Stomach (tissue), 8 donors: ENCODE measurements at regions not wholly inside any gene's neighbourhood (a gene's known extent, or its start where the extent isn't known, plus 50 kb on each side); places are given as distances from the start of the nearest gene placed in this dataset.
A peak's percentile ranks its signal among the peaks of the same experiment; 100 is the strongest.

Experiments
- DNase-seq, 2 donors: peaks; one replicate each; pipeline versions ENCODE4 v3.0.0 to v3.0.0-alpha.2; 2013 to 2019
- H3K27ac ChIP-seq, 5 donors: fragments of 200-600 bp in 4 of 5; sonication (generic) in 4 of 5; one replicate each; pipeline ENCODE4 v1.5.1; 2013 to 2019; ENCODE audit warnings: mild to moderate bottlenecking in 1 of 5, moderate library complexity in 1 of 5
- H3K27me3 ChIP-seq, 3 donors: fragments of 200-600 bp; sonication (generic); one replicate each; pipeline ENCODE4 v1.5.1; 2017 to 2019; ENCODE audit warnings: mixed run types in 1 of 3
- H3K36me3 ChIP-seq, 4 donors: fragments of 200-600 bp; sonication (generic); 1 replicate in 3 of 4; 2 replicates in 1 of 4; pipeline ENCODE4 v1.5.1; 2016 to 2019
- H3K4me1 ChIP-seq, 4 donors: fragments of 200-600 bp; sonication (generic); one replicate each; pipeline ENCODE4 v1.5.1; 2016 to 2019
- H3K4me3 ChIP-seq, 4 donors: fragments of 200-600 bp; sonication (generic) in 3 of 4; one replicate each; pipeline ENCODE4 v1.5.1; 2016 to 2019; ENCODE audit warnings: mild to moderate bottlenecking in 1 of 4
- H3K9me3 ChIP-seq, 4 donors: fragments of 200-600 bp; sonication (generic); one replicate each; pipeline ENCODE4 v1.5.1; 2016 to 2019
- CTCF ChIP-seq, 7 experiments: fragments of 450-650 bp in 4 of 7; fragments of 200-600 bp in 3 of 7; sonication (generic) in 3 of 7; IDR thresholded peaks; one replicate each; pipeline ENCODE4 v1.5.1; 2016 to 2019; ENCODE audit warnings: antibody characterized with exemption in 7 of 7, control low read depth in 2 of 7, mild to moderate bottlenecking in 1 of 7
- EP300 ChIP-seq: sonication (generic); formaldehyde crosslinking; IDR thresholded peaks from one replicate; pipeline ENCODE4 v1.6.1; 2017; ENCODE audit warnings: antibody characterized with exemption
- POLR2A ChIP-seq, 4 donors: fragments of 450-650 bp; IDR thresholded peaks; one replicate each; pipeline ENCODE4 v1.6.1; 2016; ENCODE audit warnings: antibody characterized with exemption in 4 of 4, control low read depth in 2 of 4, mild to moderate bottlenecking in 1 of 4, moderate library complexity in 1 of 4
- POLR2AphosphoS5 ChIP-seq, 3 donors: sonication (generic); formaldehyde crosslinking; IDR thresholded peaks; one replicate each; pipeline ENCODE4 v1.6.1; 2016; ENCODE audit warnings: antibody characterized with exemption in 3 of 3
- WGBS, 5 donors: extraction: QIAGEN DNeasy Blood & Tissue Kit in 3 of 5; methylation state at CpG; one replicate each; pipeline versions ENCODE4 v1.1.5 to v1.1.7; 2013 to 2018; 5-methylcytosine and 5-hydroxymethylcytosine counted together
- intact Hi-C: fragments of 100-400 bp; cut with DNase I; formaldehyde crosslinking; loops from one replicate; pipeline ENCODE4 v1.15.1; 2023; ENCODE audit warnings: low total_unique reads
- donor health status: healthy with polysubstance abuse.
- donor health status: Bipolar disorder and iron deficiency.
- donor health status: healthy.

DNA sequence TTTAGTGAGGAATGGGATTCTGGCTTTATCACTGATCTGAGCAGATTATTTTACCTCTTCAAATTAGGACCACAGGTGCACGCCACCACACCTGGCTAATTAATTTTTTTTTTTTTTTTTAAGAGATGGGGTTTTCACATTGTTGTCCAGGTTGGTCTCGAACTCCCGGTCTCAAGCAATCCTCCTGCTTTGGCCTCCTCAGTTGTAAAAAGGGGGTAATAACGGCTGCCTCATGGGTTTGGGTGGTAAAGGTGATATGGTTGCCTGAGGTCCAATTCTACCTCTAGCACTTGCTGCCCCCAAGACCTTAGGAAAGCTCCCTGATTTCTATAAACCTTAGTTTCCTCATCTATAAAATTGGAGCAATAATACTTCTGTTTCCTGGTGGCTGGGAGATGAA lies 130.7 kb upstream of the HS3ST2 start:
- Histone ChIP-seq H3K4me1 (peaks cover 0 to 19% (median 8%) of the 10 kb centered on the region in 4 donors), H3K36me3 (no peaks in the 10 kb centered on the region), H3K9me3 (peaks cover 0 to 10% (median 4%) of the 10 kb centered on the region in 4 donors), H3K4me3 (no peak overlapping the region), H3K27ac (no peak overlapping the region), H3K27me3 (peaks cover 0 to 25% (median 7%) of the 10 kb centered on the region in 3 donors)
- TF ChIP-seq EP300 (no peak), POLR2A (IDR thresholded peaks at IDR 0.05) (no peak), CTCF (IDR thresholded peaks at IDR 0.05) (no peak), POLR2AphosphoS5 (IDR thresholded peaks at IDR 0.05) (no peak)
- intact Hi-C loops = no loop called here
- no peak for DNase-seq
- 81 to 90% (median 88%) methylated on average over 4 of the region's 4 CpGs for WGBS, 5 donors

GRCh38 chr16:22683730-22684573 lies 130.0 kb upstream of the HS3ST2 start:
- TF ChIP-seq POLR2AphosphoS5 (IDR thresholded peaks at IDR 0.05) = no peak
- no peak for TF ChIP-seq CTCF (IDR thresholded peaks at IDR 0.05)
- TF ChIP-seq POLR2A (IDR thresholded peaks at IDR 0.05) = no peak
- no peak for TF ChIP-seq EP300
- Histone ChIP-seq H3K27ac (peak overlapping the region in 4 of 5 donors; percentile 37 to 74 (median 65)), H3K9me3 (peaks cover 0 to 10% (median 4%) of the 10 kb centered on the region in 4 donors), H3K4me3 (no peak overlapping the region), H3K27me3 (peaks cover 0 to 21% (median 4%) of the 10 kb centered on the region in 3 donors), H3K36me3 (no peaks in the 10 kb centered on the region), H3K4me1 (peaks cover 0 to 19% (median 8%) of the 10 kb centered on the region in 4 donors)
- intact Hi-C loops = no loop called here
- WGBS, 5 donors = 71 to 82% (median 76%) methylated on average over 4 of the region's 4 CpGs
- DNase-seq = no peak

GRCh38 chr16:22684574-22685458 lies 129.1 kb upstream of the HS3ST2 start:
- Histone ChIP-seq H3K9me3 (peaks cover 0 to 10% (median 4%) of the 10 kb centered on the region in 4 donors), H3K36me3 (no peaks in the 10 kb centered on the region), H3K4me1 (peaks cover 0 to 19% (median 8%) of the 10 kb centered on the region in 4 donors), H3K4me3 (no peak overlapping the region), H3K27ac (peak overlapping the region in 4 of 5 donors; percentile 37 to 74 (median 65)), H3K27me3 (peaks cover 0 to 17% (median 0%) of the 10 kb centered on the region in 3 donors)
- 51 to 58% (median 52%) methylated on average over 3 of the region's 3 CpGs for WGBS, 5 donors
- intact Hi-C loops = no loop called here
- peak in 1 of 2 donors; percentile 10 for DNase-seq
- no peak for TF ChIP-seq POLR2A (IDR thresholded peaks at IDR 0.05)
- TF ChIP-seq CTCF (IDR thresholded peaks at IDR 0.05) = no peak
- no peak for TF ChIP-seq POLR2AphosphoS5 (IDR thresholded peaks at IDR 0.05)
- TF ChIP-seq EP300 = no peak

DNA sequence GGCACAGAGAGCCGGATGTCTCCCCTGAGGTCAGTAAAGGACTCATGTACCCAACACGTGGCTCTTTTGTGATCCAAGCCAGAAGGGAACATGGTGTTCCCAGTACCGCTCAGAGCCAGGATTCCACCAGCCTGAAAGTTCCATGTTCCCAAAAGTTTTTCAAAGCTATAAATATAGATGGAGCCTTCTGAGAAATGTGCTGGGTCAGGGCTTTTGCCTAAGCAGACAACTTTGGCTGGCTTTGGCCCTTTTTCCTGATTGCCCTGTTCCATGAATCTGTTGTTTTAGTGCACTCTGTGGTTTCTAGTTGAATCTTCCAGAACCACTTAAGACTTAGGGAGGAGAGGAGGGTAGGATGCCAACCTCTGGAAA lies 128.5 kb upstream of the HS3ST2 start:
- Histone ChIP-seq H3K27ac (peak overlapping the region in 4 of 5 donors; percentile 58 to 74 (median 66)), H3K4me1 (peaks cover 0 to 19% (median 8%) of the 10 kb centered on the region in 4 donors), H3K4me3 (no peak overlapping the region), H3K27me3 (peaks cover 0 to 13% (median 0%) of the 10 kb centered on the region in 3 donors), H3K9me3 (peaks cover 0 to 10% (median 4%) of the 10 kb centered on the region in 4 donors), H3K36me3 (no peaks in the 10 kb centered on the region)
- intact Hi-C loops = no loop called here
- TF ChIP-seq POLR2A (IDR thresholded peaks at IDR 0.05) = no peak
- peak; percentile 75 to 90 (median 86) for TF ChIP-seq POLR2AphosphoS5 (IDR thresholded peaks at IDR 0.05)
- TF ChIP-seq CTCF (IDR thresholded peaks at IDR 0.05) = no peak
- peak; percentile 100 for TF ChIP-seq EP300
- DNase-seq = no peak
- 51 to 85% (median 68%) methylated on average over 3 of the region's 3 CpGs for WGBS, 5 donors
